ENCODE measurements at regions not wholly inside any gene's neighbourhood (a gene's known extent, or its start where the extent isn't known, plus 50 kb on each side); places are given as distances from the start of the nearest gene placed in this dataset.

GRCh38 chr20:61123751-61124368 is 128.2 kb upstream of the CDH4 start:
- TF ChIP-seq ZNF560 (tag by site-specific recombination; IDR thresholded peaks at IDR 0.05; ENCODE audit: borderline replicate concordance) (no peak), ZNF747 (tag by site-specific recombination; IDR thresholded peaks at IDR 0.05) (no peak), ZNF280C (tag by site-specific recombination; IDR thresholded peaks at IDR 0.05) (no peak), ZNF837 (tag by site-specific recombination; IDR thresholded peaks at IDR 0.05) (no peak)
- TF ChIP-seq, protein P1, sequence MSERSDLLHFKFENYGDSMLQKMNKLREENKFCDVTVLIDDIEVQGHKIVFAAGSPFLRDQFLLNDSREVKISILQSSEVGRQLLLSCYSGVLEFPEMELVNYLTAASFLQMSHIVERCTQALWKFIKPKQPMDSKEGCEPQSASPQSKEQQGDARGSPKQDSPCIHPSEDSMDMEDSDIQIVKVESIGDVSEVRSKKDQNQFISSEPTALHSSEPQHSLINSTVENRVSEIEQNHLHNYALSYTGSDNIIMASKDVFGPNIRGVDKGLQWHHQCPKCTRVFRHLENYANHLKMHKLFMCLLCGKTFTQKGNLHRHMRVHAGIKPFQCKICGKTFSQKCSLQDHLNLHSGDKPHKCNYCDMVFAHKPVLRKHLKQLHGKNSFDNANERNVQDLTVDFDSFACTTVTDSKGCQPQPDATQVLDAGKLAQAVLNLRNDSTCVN (tag by site-specific recombination; optimal IDR thresholded peaks at IDR 0.05), result no peak
- TF ChIP-seq, protein P2, sequence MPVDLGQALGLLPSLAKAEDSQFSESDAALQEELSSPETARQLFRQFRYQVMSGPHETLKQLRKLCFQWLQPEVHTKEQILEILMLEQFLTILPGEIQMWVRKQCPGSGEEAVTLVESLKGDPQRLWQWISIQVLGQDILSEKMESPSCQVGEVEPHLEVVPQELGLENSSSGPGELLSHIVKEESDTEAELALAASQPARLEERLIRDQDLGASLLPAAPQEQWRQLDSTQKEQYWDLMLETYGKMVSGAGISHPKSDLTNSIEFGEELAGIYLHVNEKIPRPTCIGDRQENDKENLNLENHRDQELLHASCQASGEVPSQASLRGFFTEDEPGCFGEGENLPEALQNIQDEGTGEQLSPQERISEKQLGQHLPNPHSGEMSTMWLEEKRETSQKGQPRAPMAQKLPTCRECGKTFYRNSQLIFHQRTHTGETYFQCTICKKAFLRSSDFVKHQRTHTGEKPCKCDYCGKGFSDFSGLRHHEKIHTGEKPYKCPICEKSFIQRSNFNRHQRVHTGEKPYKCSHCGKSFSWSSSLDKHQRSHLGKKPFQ (tag by site-specific recombination; IDR thresholded peaks at IDR 0.05), result no peak
- CTCF ChIA-PET, result interaction anchor here (0.7 kb wide), 1 partner anchor 492 kb away, joined by 4 read pairs; no protein-coding TSS in a partner anchor
- no peak overlapping the region for H3K4me3 ChIP-seq (ENCODE audit: low read depth, low read length)
- H3K36me3 ChIP-seq (ENCODE audit: control insufficient read depth in 2 of 2, insufficient read depth in 1 of 2, low read length in 2 of 2), result no peaks in the 10 kb centered on the region
- no peaks in the 10 kb centered on the region for H3K9me3 ChIP-seq (ENCODE audit: control insufficient read depth, insufficient read depth, low read depth, low read length)
- H3K27ac ChIP-seq (ENCODE audit: extremely low read depth, low read depth, low read length), result no peak overlapping the region
- no peaks in the 10 kb centered on the region for H3K4me1 ChIP-seq (ENCODE audit: control insufficient read depth, insufficient read depth, low read length)
- POLR2A ChIA-PET, result no interaction called here

DNA sequence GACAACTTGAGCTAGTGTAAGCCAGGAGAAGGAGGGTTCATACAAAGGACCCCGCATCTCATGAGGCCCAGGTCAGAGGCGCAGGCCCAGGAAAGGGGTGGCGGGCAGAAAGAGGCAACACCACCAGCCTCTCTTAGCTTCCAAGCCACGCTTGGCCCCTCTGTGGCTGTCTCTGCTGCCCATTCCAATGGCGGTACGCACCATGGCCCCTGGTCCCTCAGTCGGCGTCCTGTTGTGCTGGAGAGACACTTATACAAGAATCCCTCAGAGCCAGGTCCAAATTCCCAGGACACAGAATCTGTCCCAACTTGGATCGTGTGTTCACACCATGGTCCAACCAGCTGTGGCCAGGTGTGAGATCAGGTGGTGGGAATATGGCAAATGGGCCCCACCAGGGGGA is 127.0 kb upstream of the CDH4 start:
- Histone ChIP-seq H3K36me3 (ENCODE audit: control insufficient read depth in 2 of 2, insufficient read depth in 1 of 2, low read length in 2 of 2) (no peaks in the 10 kb centered on the region), H3K9me3 (ENCODE audit: control insufficient read depth, insufficient read depth, low read depth, low read length) (no peaks in the 10 kb centered on the region), H3K4me1 (ENCODE audit: control insufficient read depth, insufficient read depth, low read length) (no peaks in the 10 kb centered on the region), H3K27ac (ENCODE audit: extremely low read depth, low read depth, low read length) (no peak overlapping the region), H3K4me3 (ENCODE audit: low read depth, low read length) (no peak overlapping the region)
- CTCF ChIA-PET, result no interaction called here
- TF ChIP-seq ZNF133 (tag by site-specific recombination; IDR thresholded peaks at IDR 0.05) (no peak), GLIS1 (tag by site-specific recombination; IDR thresholded peaks at IDR 0.05) (no peak), GLI2 (tag by site-specific recombination; IDR thresholded peaks at IDR 0.05; ENCODE audit: borderline replicate concordance, low read depth) (no peak), ZNF571 (tag by site-specific recombination; IDR thresholded peaks at IDR 0.05) (no peak), REST (tag by site-specific recombination; IDR thresholded peaks at IDR 0.05) (no peak), ZNF530 (tag by site-specific recombination; IDR thresholded peaks at IDR 0.05; ENCODE audit: low read depth) (no peak), ZNF214 (tag by site-specific recombination; IDR thresholded peaks at IDR 0.05; ENCODE audit: borderline replicate concordance) (no peak), ZNF184 (tag by site-specific recombination; IDR thresholded peaks at IDR 0.05) (no peak), MEIS1 (CRISPR knock-in tag; IDR thresholded peaks at IDR 0.05; ENCODE audit: borderline replicate concordance) (no peak), ZFP3 (tag by site-specific recombination; IDR thresholded peaks at IDR 0.05; ENCODE audit: low read depth) (no peak), ZNF600 (tag by site-specific recombination; IDR thresholded peaks at IDR 0.05) (no peak)
- TF ChIP-seq, protein P3, sequence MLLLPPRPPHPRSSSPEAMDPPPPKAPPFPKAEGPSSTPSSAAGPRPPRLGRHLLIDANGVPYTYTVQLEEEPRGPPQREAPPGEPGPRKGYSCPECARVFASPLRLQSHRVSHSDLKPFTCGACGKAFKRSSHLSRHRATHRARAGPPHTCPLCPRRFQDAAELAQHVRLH (tag by site-specific recombination; IDR thresholded peaks at IDR 0.05), result no peak
- TF ChIP-seq, protein P2 (tag by site-specific recombination; IDR thresholded peaks at IDR 0.05), result no peak
- POLR2A ChIA-PET, result no interaction called here

Measured in HEK293 (cell line).